Bronchial epithelial cell (primary cell): ENCODE measurements at regions not wholly inside any gene's neighbourhood (a gene's known extent, or its start where the extent isn't known, plus 50 kb on each side); places are given as distances from the start of the nearest gene placed in this dataset.

Source experiments
- DNase-seq: peaks from one replicate; pipeline ENCODE4 v3.0.0-alpha.2; 2010; ENCODE audit warnings: low read depth
- FAIRE-seq: peaks from 2 replicates; lab custom pipeline; 2011; peaks lifted over from hg19 to GRCh38; lab: Jason Lieb, UNC
- H3K27me3 ChIP-seq: 2 replicates; pipeline ENCODE4 v1.5.1; 2011; ENCODE audit warnings: low read length; ENCODE audit not compliant: control insufficient read depth, insufficient read depth
- H3K36me3 ChIP-seq: 2 replicates; pipeline ENCODE4 v1.5.1; 2011; ENCODE audit warnings: low read length; ENCODE audit not compliant: control insufficient read depth, insufficient read depth
- H3K4me3 ChIP-seq: 2 replicates; pipeline ENCODE4 v1.5.1; 2011; ENCODE audit warnings: mild to moderate bottlenecking, low read depth, low read length, control low read depth
- CTCF ChIP-seq: IDR thresholded peaks from 2 replicates; pipeline ENCODE4 v1.5.1; 2011; ENCODE audit warnings: mild to moderate bottlenecking, moderate library complexity, low read length, control low read depth, inconsistent platforms; ENCODE audit not compliant: insufficient read depth, severe bottlenecking

- Histone ChIP-seq H3K36me3 (no peaks in the 10 kb centered on the region), H3K4me3 (no peak overlapping the region), H3K27me3 (no peaks in the 10 kb centered on the region)
- no peak for TF ChIP-seq CTCF
- DNase-seq (no peak), FAIRE-seq (no peak)
These were observed 433.0 kb downstream of the INSC start for GRCh38 chr11:15547685-15548084.

DNA sequence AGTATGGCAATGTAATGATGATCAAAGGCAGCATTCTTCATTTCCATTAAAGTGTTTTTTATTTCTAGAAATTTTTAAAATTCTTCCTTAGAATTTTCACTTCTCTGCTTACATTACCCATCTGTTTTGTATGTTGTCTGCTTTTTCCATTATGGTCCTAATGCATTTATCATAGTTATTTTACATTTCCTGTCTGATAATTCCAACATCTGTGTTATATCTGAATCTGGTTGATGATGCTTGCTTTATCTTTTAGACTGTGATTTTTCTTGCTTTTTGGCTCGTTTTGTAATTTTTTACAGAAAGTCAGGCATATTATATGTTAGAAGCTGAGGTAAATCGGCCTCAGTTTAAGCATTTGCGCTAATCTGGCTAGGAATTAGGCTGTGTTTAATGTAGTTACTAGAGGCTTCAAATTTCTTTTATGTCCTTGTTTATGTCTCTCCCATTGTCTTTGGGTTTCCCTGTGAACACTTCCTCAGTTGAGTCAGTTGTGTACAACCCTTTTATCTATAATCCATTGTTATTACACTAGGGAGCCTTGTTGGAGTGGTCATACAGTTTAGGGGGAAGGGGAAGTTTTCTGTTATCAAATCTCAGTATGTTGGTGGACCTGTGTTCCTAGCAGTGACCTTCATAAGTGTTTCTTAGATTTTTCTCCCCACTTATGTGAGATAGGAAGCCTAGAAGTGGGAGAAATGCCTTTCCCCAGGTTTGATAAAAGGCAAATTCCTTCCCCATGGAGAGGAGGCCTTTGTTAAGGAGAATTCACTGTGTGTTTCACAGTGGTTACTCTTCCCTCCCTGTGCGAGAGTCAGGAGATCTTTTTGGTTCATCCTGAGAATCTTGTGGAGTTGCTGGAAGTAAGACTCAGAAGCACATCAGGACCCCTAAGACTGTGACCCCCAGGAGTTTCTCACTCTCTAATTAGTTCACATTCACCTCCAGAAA is 437.5 kb downstream of the INSC start:
- TF ChIP-seq CTCF: no peak
- DNase-seq (no peak), FAIRE-seq (no peak)
- H3K4me3 ChIP-seq: no peak overlapping the region
- no peaks in the 10 kb centered on the region for H3K36me3 ChIP-seq
- no peaks in the 10 kb centered on the region for H3K27me3 ChIP-seq

DNA sequence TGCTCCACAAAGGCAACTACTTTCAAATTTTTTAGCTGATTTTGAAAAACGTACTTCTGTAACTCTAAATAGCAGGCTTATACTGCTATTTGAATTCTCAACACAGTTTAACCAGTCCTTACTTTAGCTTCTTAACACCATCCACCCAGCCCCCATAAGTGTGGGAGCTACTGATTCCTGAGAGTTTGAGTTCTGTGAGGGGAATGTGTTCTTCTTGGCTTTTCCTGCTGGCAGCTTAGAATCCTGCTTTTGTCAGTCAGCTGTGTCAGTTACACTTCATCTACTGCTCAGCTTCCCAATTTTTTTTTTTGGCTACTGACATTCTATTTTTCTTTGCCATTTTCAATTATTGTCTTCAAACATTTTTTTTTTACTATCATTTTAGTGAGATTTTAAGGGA is 440.4 kb downstream of the INSC start:
- no peak overlapping the region for H3K4me3 ChIP-seq

GRCh38 chr11:15557457-15558230 is 442.9 kb downstream of the INSC start:
- DNase-seq (no peak), FAIRE-seq (no peak)
- no peaks in the 10 kb centered on the region for H3K36me3 ChIP-seq
- no peaks in the 10 kb centered on the region for H3K27me3 ChIP-seq
- TF ChIP-seq CTCF: no peak
- no peak overlapping the region for H3K4me3 ChIP-seq

More for the DNA sequence above, 440.4 kb downstream of the INSC start:
- DNase-seq (no peak), FAIRE-seq (no peak)
- H3K27me3 ChIP-seq: no peaks in the 10 kb centered on the region
- no peak for TF ChIP-seq CTCF
- H3K36me3 ChIP-seq: no peaks in the 10 kb centered on the region

DNA sequence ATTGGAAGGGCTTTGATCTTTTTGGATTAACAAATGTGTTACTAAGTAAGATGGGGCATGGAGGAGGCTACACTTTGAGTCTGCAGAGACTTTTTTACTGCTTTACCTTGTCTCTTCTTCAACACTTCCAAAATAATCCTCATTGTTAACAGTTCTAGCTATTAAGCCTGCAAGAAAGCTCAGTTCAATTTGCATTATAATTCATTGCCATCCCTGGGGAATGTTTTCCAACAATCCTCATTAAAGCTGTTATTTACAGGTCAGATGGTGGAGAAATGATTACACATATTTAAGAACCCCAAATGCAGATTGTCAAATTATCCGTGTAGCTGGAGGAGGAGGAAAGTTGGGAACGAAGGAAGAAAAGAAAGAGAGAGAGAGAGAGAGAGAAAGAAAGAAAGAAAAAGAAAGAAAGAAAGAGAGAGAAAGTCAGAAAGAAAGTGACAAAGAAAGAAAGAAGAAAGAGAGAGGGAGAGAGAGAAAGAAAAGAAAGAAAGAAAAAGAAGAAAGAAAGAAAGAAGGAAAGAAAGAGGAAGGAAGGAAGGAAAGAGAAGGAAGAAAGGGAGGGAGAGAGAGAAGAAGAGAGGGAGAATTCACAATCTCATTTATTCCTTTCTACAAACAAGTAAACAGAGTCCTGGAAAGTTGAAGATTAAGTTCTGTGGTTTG is 443.9 kb downstream of the INSC start:
- Histone ChIP-seq H3K36me3 (no peaks in the 10 kb centered on the region), H3K27me3 (no peaks in the 10 kb centered on the region), H3K4me3 (no peak overlapping the region)
- DNase-seq (no peak), FAIRE-seq (no peak)
- no peak for TF ChIP-seq CTCF
